ENCODE measurements at regions not wholly inside any gene's neighbourhood (a gene's known extent, or its start where the extent isn't known, plus 50 kb on each side); places are given as distances from the start of the nearest gene placed in this dataset.

GRCh38 chr20:43248341-43248740 is 58.6 kb upstream of the PTPRT start:
- DNase-seq (no peak), ATAC-seq (no peak)
- H3K27me3 ChIP-seq (ENCODE audit: low read length), result peaks cover 36% of the 10 kb centered on the region
- TF ChIP-seq EZH2phosphoT487 (IDR thresholded peaks at IDR 0.05; ENCODE audit: borderline replicate concordance, low read length) (no peak), EZH2 (IDR thresholded peaks at IDR 0.05; ENCODE audit: low read length, unreplicated experiment) (no peak), CTCF (conservative IDR thresholded peaks at IDR 0.05; ENCODE audit: low read depth, low read length) (no peak)
- BruUV-seq (replicated peaks), result no TSS peak
- ChIA-PET CTCF (no interaction called here), POLR2A (ENCODE audit: unreplicated experiment) (no interaction called here)
- H3K79me2 ChIP-seq (ENCODE audit: low read length), result no peaks in the 10 kb centered on the region
- H3K4me3 ChIP-seq (ENCODE audit: low read length), result no peak overlapping the region
- no peaks in the 10 kb centered on the region for H3K36me3 ChIP-seq (ENCODE audit: low read depth, low read length)
- H3K4me1 ChIP-seq (ENCODE audit: insufficient read depth, low read length), result no peaks in the 10 kb centered on the region
- no peak overlapping the region for H3K9ac ChIP-seq (ENCODE audit: low read length)
- intact Hi-C loops (cut with micrococcal nuclease), result no loop called here
- no peaks in the 10 kb centered on the region for H3K9me2 ChIP-seq (replicated peaks; ENCODE audit: low read length)
- no peaks in the 10 kb centered on the region for H4K20me1 ChIP-seq (ENCODE audit: low read length)
- no peaks in the 10 kb centered on the region for H3K9me3 ChIP-seq (ENCODE audit: low read length)
- no peaks in the 10 kb centered on the region for H3F3A ChIP-seq (ENCODE audit: low read length, unreplicated experiment)
- H3K4me2 ChIP-seq (ENCODE audit: low read length), result no peak overlapping the region
- H3K27ac ChIP-seq (ENCODE audit: low read length), result no peak overlapping the region
- no peak overlapping the region for H2AFZ ChIP-seq (ENCODE audit: low read length)

- no peak overlapping the region for H3K9ac ChIP-seq (ENCODE audit: low read length)
- no peak overlapping the region for H3K27ac ChIP-seq (ENCODE audit: low read length)
- ATAC-seq, result no peak
- H3K36me3 ChIP-seq (ENCODE audit: low read depth, low read length), result no peaks in the 10 kb centered on the region
- H3K9me2 ChIP-seq (replicated peaks; ENCODE audit: low read length), result no peaks in the 10 kb centered on the region
- ChIA-PET CTCF (no interaction called here), POLR2A (ENCODE audit: unreplicated experiment) (no interaction called here)
- intact Hi-C loops (cut with micrococcal nuclease), result no loop called here
- TF ChIP-seq EZH2phosphoT487 (IDR thresholded peaks at IDR 0.05; ENCODE audit: borderline replicate concordance, low read length), result no peak
- TF ChIP-seq CTCF (conservative IDR thresholded peaks at IDR 0.05; ENCODE audit: low read depth, low read length), result no peak
- no peak for TF ChIP-seq EZH2 (IDR thresholded peaks at IDR 0.05; ENCODE audit: low read length, unreplicated experiment)
- no peaks in the 10 kb centered on the region for H3K9me3 ChIP-seq (ENCODE audit: low read length)
- H4K20me1 ChIP-seq (ENCODE audit: low read length), result no peaks in the 10 kb centered on the region
- DNase-seq, result no peak
- no peak overlapping the region for H3K4me2 ChIP-seq (ENCODE audit: low read length)
- H3K27me3 ChIP-seq (ENCODE audit: low read length), result peaks cover 30% of the 10 kb centered on the region
- H3K79me2 ChIP-seq (ENCODE audit: low read length), result no peaks in the 10 kb centered on the region
- H3F3A ChIP-seq (ENCODE audit: low read length, unreplicated experiment), result no peaks in the 10 kb centered on the region
- no peak overlapping the region for H2AFZ ChIP-seq (ENCODE audit: low read length)
- no TSS peak for BruUV-seq (replicated peaks)
- no peaks in the 10 kb centered on the region for H3K4me1 ChIP-seq (ENCODE audit: insufficient read depth, low read length)
- no peak overlapping the region for H3K4me3 ChIP-seq (ENCODE audit: low read length)
Observed at GRCh38 chr20:43247361-43247760, 57.7 kb upstream of the PTPRT start.

GRCh38 chr20:43244647-43245046 is 54.9 kb upstream of the PTPRT start:
- BruUV-seq (replicated peaks), result no TSS peak
- POLR2A ChIA-PET (ENCODE audit: unreplicated experiment), result no interaction called here
- CTCF ChIA-PET, result no interaction called here

More at GRCh38 chr20:43244647-43245046, 54.9 kb upstream of the PTPRT start:
- H3K9me2 ChIP-seq (replicated peaks; ENCODE audit: low read length), result no peaks in the 10 kb centered on the region
- H3F3A ChIP-seq (ENCODE audit: low read length, unreplicated experiment), result no peaks in the 10 kb centered on the region
- H4K20me1 ChIP-seq (ENCODE audit: low read length), result no peaks in the 10 kb centered on the region
- DNase-seq, result no peak
- no peak overlapping the region for H2AFZ ChIP-seq (ENCODE audit: low read length)
- H3K4me1 ChIP-seq (ENCODE audit: insufficient read depth, low read length), result no peaks in the 10 kb centered on the region
- no peak overlapping the region for H3K4me2 ChIP-seq (ENCODE audit: low read length)
- intact Hi-C loops (cut with micrococcal nuclease), result no loop called here
- H3K9me3 ChIP-seq (ENCODE audit: low read length), result no peaks in the 10 kb centered on the region
- no peak overlapping the region for H3K27ac ChIP-seq (ENCODE audit: low read length)
- peaks cover 35% of the 10 kb centered on the region for H3K27me3 ChIP-seq (ENCODE audit: low read length)
- no peak for ATAC-seq
- H3K4me3 ChIP-seq (ENCODE audit: low read length), result no peak overlapping the region
- H3K36me3 ChIP-seq (ENCODE audit: low read depth, low read length), result no peaks in the 10 kb centered on the region
- no peak overlapping the region for H3K9ac ChIP-seq (ENCODE audit: low read length)
- no peaks in the 10 kb centered on the region for H3K79me2 ChIP-seq (ENCODE audit: low read length)
- TF ChIP-seq CTCF (conservative IDR thresholded peaks at IDR 0.05; ENCODE audit: low read depth, low read length) (no peak), EZH2phosphoT487 (IDR thresholded peaks at IDR 0.05; ENCODE audit: borderline replicate concordance, low read length) (no peak), EZH2 (IDR thresholded peaks at IDR 0.05; ENCODE audit: low read length, unreplicated experiment) (no peak)
